Brain microvascular endothelial cell (primary cell): ENCODE measurements at regions not wholly inside any gene's neighbourhood (a gene's known extent, or its start where the extent isn't known, plus 50 kb on each side); places are given as distances from the start of the nearest gene placed in this dataset.

Experiments used
- DNase-seq: peaks from one replicate; pipeline ENCODE4 v3.0.0-alpha.2; 2020
- H3K27ac ChIP-seq: fragments of 250-450 bp; sonication (Bioruptor Pico); 2 replicates; pipeline ENCODE4 v1.5.1; 2020; ENCODE audit warnings: mild to moderate bottlenecking, moderate library complexity
- H3K27me3 ChIP-seq: fragments of 250-450 bp; sonication (Bioruptor Pico); replicated peaks from 2 replicates; pipeline ENCODE4 v1.5.1; 2020; ENCODE audit warnings: mild to moderate bottlenecking
- H3K36me3 ChIP-seq: fragments of 250-450 bp; sonication (Bioruptor Pico); replicated peaks from 2 replicates; pipeline ENCODE4 v1.5.1; 2020; ENCODE audit warnings: mild to moderate bottlenecking
- H3K4me3 ChIP-seq: 2 replicates; pipeline ENCODE4 v1.5.1; 2011; ENCODE audit warnings: low read depth, mild to moderate bottlenecking, control low read depth, low read length, moderate library complexity
- in situ Hi-C: cut with HindIII; loops from 2 replicates; pipeline ENCODE4 v1.10.0; 2017; ENCODE audit warnings: low sequenced_read_pairs, low pct_ligation_motif_present
- TF ChIP-seq, protein P1 (sequence below): IDR thresholded peaks from 2 replicates; pipeline ENCODE4 v1.5.1; 2011; ENCODE audit warnings: low read depth, mild to moderate bottlenecking, moderate library complexity, low read length, control low read depth, inconsistent platforms; ENCODE audit errors: missing control alignments

DNA sequence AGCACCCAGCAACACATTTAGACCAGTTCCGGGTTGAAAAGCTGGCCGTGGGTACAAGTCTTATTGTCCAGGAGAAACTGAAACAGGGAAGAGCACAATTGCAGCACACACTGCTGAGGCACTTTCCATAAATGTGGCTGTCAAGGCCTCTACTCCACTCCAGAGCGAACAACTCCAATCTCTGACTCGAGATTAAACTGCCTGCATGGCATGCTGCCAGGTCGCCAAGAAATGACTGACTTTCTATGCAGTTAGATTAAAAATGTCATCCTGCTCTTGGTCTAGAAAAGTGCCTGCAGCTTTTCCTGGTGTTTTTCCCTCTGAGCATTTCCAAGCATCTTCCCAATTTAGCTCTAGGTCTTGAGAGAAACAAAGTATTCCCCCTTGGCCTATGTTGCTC is 260.6 kb upstream of the EMCN start:
- H3K27me3 ChIP-seq, result no peaks in the 10 kb centered on the region
- in situ Hi-C loops, result no loop called here
- no peaks in the 10 kb centered on the region for H3K36me3 ChIP-seq
- no peak overlapping the region for H3K4me3 ChIP-seq
- H3K27ac ChIP-seq, result no peak overlapping the region
- TF ChIP-seq, protein P1, sequence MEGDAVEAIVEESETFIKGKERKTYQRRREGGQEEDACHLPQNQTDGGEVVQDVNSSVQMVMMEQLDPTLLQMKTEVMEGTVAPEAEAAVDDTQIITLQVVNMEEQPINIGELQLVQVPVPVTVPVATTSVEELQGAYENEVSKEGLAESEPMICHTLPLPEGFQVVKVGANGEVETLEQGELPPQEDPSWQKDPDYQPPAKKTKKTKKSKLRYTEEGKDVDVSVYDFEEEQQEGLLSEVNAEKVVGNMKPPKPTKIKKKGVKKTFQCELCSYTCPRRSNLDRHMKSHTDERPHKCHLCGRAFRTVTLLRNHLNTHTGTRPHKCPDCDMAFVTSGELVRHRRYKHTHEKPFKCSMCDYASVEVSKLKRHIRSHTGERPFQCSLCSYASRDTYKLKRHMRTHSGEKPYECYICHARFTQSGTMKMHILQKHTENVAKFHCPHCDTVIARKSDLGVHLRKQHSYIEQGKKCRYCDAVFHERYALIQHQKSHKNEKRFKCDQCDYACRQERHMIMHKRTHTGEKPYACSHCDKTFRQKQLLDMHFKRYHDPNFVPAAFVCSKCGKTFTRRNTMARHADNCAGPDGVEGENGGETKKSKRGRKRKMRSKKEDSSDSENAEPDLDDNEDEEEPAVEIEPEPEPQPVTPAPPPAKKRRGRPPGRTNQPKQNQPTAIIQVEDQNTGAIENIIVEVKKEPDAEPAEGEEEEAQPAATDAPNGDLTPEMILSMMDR, result no peak
- DNase-seq, result no peak

DNA sequence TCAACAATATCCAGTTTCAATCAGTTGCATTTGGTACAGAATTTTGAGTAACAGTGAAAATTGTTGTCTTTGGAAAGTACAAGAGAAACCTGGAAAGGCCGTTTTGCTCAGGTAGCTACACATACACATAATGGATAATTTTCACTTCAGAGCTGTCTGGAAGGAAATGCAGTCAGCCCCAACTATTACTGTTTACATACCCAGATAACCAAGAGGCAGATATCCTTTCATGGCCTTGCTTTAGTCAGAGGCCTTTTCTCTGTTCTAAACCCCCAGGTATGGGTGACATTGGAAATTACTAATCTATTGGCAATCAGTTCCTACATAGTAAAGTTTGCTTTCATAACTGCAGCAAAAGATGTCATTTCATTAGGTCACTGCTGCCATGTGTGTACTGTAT is 244.9 kb upstream of the EMCN start:
- in situ Hi-C loops, result no loop called here
- TF ChIP-seq, protein P1, result no peak
- no peaks in the 10 kb centered on the region for H3K27me3 ChIP-seq
- H3K4me3 ChIP-seq, result no peak overlapping the region
- H3K36me3 ChIP-seq, result no peaks in the 10 kb centered on the region
- H3K27ac ChIP-seq, result no peak overlapping the region
- DNase-seq, result no peak

DNA sequence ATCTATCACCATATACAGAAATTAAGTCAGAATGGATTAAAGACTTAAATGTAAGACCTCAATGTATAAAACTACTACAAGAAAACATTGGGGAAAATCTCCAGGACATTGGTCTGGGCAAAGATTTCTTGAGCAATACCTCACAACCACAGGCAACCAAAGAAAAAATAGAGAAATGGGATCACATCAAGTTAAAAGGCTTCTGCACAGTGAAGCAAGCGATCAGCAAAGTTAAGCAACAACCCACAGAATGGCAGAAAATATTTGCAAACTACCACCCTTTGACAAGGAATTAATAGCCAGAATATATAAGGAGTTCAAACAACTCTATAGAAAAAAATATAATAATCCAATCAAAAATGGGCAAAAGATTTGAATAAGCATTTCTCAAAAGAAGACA is 236.9 kb upstream of the EMCN start:
- TF ChIP-seq, protein P1, result no peak
- Histone ChIP-seq H3K27ac (no peak overlapping the region), H3K4me3 (no peak overlapping the region), H3K27me3 (no peaks in the 10 kb centered on the region), H3K36me3 (no peaks in the 10 kb centered on the region)
- no peak for DNase-seq
- in situ Hi-C loops, result no loop called here

DNA sequence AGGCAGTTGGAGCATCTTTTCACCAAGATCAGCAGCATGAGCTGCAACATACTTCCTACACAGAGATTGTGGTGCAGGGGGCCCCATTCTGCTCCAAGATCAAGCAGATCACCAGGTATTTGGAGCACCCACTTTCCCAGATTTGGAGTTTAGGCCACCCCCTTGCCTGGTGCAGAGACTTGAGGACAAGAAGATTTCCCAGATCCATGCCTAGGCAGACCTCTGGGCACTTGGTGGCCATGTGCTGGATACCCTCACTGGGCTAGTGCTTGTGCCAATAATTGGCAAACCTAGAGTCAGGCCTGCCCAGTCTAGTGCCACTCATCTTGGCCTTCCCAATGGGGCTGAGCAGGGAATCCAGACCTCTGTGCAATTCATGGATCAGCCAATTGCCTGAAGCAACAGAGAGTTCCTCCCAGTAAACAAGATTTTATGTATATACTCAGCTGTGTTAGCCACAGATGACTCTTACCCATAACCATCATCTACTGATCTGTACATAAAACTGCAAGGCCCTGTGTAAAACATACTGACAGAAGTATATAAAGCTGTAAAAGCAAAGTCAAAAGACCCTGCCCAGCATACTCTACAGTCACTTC is 228.4 kb upstream of the EMCN start:
- Histone ChIP-seq H3K27me3 (no peaks in the 10 kb centered on the region), H3K36me3 (no peaks in the 10 kb centered on the region), H3K27ac (no peak overlapping the region), H3K4me3 (no peak overlapping the region)
- no peak for DNase-seq
- in situ Hi-C loops, result no loop called here
- TF ChIP-seq, protein P1, result no peak

DNA sequence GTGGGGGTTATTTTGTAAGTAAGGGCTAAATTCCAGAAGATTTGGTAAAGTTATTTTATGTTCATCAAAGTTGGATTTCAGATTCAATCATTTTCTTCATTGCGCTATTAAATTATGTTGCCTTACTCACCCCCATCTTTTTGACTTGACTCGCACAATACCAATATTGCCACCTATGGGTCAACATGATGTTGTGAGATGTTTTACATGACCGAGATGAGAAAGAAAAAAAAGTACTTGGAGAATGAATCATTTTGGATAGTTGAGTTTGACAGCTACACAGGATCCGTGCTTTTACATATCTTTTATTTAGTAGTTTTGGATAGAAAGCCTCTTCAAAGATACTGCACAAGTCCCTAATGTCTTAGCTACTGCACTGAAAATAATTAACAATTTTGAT is 224.2 kb upstream of the EMCN start:
- H3K27ac ChIP-seq, result no peak overlapping the region
- peak; percentile 40 for DNase-seq

DNA sequence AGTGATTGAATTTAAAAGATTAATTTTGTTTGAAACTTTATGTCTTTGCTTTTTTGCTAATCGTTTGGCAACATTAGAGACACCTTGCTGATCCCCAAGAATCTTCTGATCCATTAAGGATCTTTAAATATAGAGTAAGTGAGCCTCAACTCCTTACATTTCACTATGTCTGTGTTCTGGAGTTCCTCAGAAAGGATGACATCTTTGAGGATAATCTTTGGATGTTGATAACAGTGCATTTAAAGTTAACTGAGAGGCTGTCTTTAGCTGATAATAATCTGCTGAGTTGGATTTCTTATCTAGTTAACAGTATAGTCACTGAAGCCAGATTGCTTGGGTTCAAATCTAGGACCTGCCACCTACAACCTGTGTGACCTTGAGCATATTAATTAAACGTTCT is 221.6 kb upstream of the EMCN start:
- H3K4me3 ChIP-seq, result no peak overlapping the region
- TF ChIP-seq, protein P1, result no peak
- in situ Hi-C loops, result no loop called here
- DNase-seq, result no peak
- no peaks in the 10 kb centered on the region for H3K27me3 ChIP-seq
- H3K36me3 ChIP-seq, result no peaks in the 10 kb centered on the region
- no peak overlapping the region for H3K27ac ChIP-seq

More for the DNA sequence above, 224.2 kb upstream of the EMCN start:
- in situ Hi-C loops, result no loop called here
- Histone ChIP-seq H3K27me3 (no peaks in the 10 kb centered on the region), H3K4me3 (no peak overlapping the region), H3K36me3 (no peaks in the 10 kb centered on the region)
- TF ChIP-seq, protein P1, result peak; percentile 54
